Transverse colon (tissue), 4 donors: ENCODE measurements at regions not wholly inside any gene's neighbourhood (a gene's known extent, or its start where the extent isn't known, plus 50 kb on each side); places are given as distances from the start of the nearest gene placed in this dataset.

Experiments used
- DNase-seq: peaks from one replicate; pipeline ENCODE4 v3.0.0-alpha.2; 2019
- H3K27ac ChIP-seq, 4 donors: fragments of 200-600 bp; sonication (generic); 2 replicates each; pipeline ENCODE4 v1.5.1; 2016 to 2018; ENCODE audit warnings: inconsistent platforms in 4 of 4
- H3K27me3 ChIP-seq: fragments of 200-600 bp; sonication (generic); 2 replicates; pipeline ENCODE4 v1.5.1; 2017; ENCODE audit warnings: inconsistent platforms
- H3K36me3 ChIP-seq, 4 donors: fragments of 200-600 bp; sonication (generic); 2 replicates each; pipeline ENCODE4 v1.5.1; 2017 to 2019; ENCODE audit warnings: inconsistent platforms in 4 of 4
- H3K4me1 ChIP-seq, 4 donors: fragments of 200-600 bp; sonication (generic); 2 replicates each; pipeline ENCODE4 v1.5.1; 2017 to 2020; ENCODE audit warnings: inconsistent platforms in 4 of 4
- H3K4me3 ChIP-seq, 4 donors: fragments of 200-600 bp; sonication (generic); 1 replicate in 1 of 4; 2 replicates in 3 of 4; pipeline versions ENCODE4 v1.5.1 to v1.6.1; 2017 to 2019; ENCODE audit warnings: inconsistent platforms in 4 of 4
- H3K9me3 ChIP-seq, 2 donors: fragments of 200-600 bp; sonication (generic); 2 replicates each; pipeline ENCODE4 v1.5.1; 2017 to 2019; ENCODE audit warnings: inconsistent platforms in 2 of 2
- EP300 ChIP-seq: sonication (generic); formaldehyde crosslinking; IDR thresholded peaks from one replicate; pipeline ENCODE4 v1.6.1; 2017; ENCODE audit warnings: antibody characterized with exemption, low read depth
- POLR2A ChIP-seq: fragments of 450-650 bp; IDR thresholded peaks from one replicate; pipeline ENCODE4 v1.6.1; 2016; ENCODE audit warnings: antibody characterized with exemption, mild to moderate bottlenecking, moderate library complexity
- POLR2AphosphoS5 ChIP-seq, 3 donors: sonication (generic); formaldehyde crosslinking; IDR thresholded peaks; one replicate each; pipeline ENCODE4 v1.6.1; 2016; ENCODE audit warnings: antibody characterized with exemption in 3 of 3
- WGBS, 2 donors: methylation state at CpG; one replicate each; pipeline ENCODE4 v1.1.5; 2018; ENCODE audit warnings: low coverage in 1 of 2; 5-methylcytosine and 5-hydroxymethylcytosine counted together
- in situ Hi-C, 4 donors: fragments of 200-750 bp; cut with MboI; loops; one replicate each; pipeline versions ENCODE4 v1.15.0 to v1.15.1; 2017; ENCODE audit warnings: low sequenced_read_pairs in 3 of 4, low pct_ligation_motif_present in 1 of 4, low pct_unique_long_range_greater_than_20kb in 1 of 4
- intact Hi-C: fragments of 100-400 bp; cut with DNase I; formaldehyde crosslinking; loops from one replicate; pipeline ENCODE4 v1.15.1; 2023; ENCODE audit warnings: low total_unique reads
- TF ChIP-seq, protein P1 (sequence below), 5 experiments: fragments of 200-600 bp in 3 of 5; fragments of 450-650 bp in 2 of 5; sonication (generic) in 3 of 5; IDR thresholded peaks; 1 replicate in 2 of 5; 2 replicates in 3 of 5; pipeline ENCODE4 v1.5.1; 2016 to 2017; ENCODE audit warnings: antibody characterized with exemption in 5 of 5, inconsistent platforms in 3 of 5, mild to moderate bottlenecking in 2 of 5, moderate library complexity in 1 of 5

DNA sequence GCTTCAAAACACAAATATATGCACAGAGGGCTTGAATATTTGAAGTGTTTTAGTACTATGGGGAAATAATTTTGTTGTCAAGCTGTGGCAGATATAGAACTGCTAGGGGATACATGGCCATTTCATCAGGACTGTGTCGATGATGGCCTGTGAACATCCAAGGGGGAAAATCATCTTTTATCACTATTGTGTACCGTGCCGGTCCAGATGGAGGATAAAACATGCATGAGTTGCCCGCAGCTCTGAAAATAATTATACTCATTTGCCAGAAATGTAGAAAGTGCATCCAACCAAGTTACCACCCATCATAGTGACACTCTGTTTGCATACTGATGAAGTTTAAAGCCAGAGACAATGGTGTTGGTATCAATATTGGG lies 405.9 kb downstream of the ZSWIM6 start:
- TF ChIP-seq, protein P1, sequence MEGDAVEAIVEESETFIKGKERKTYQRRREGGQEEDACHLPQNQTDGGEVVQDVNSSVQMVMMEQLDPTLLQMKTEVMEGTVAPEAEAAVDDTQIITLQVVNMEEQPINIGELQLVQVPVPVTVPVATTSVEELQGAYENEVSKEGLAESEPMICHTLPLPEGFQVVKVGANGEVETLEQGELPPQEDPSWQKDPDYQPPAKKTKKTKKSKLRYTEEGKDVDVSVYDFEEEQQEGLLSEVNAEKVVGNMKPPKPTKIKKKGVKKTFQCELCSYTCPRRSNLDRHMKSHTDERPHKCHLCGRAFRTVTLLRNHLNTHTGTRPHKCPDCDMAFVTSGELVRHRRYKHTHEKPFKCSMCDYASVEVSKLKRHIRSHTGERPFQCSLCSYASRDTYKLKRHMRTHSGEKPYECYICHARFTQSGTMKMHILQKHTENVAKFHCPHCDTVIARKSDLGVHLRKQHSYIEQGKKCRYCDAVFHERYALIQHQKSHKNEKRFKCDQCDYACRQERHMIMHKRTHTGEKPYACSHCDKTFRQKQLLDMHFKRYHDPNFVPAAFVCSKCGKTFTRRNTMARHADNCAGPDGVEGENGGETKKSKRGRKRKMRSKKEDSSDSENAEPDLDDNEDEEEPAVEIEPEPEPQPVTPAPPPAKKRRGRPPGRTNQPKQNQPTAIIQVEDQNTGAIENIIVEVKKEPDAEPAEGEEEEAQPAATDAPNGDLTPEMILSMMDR (IDR thresholded peaks at IDR 0.05), result no peak
- no peak for TF ChIP-seq POLR2AphosphoS5 (IDR thresholded peaks at IDR 0.05)
- TF ChIP-seq EP300, result no peak
- no peak for TF ChIP-seq POLR2A
- in situ Hi-C loops (no loop called here), intact Hi-C loops (no loop called here)
- no peak overlapping the region for H3K4me3 ChIP-seq
- no peaks in the 10 kb centered on the region for H3K4me1 ChIP-seq
- no peak for DNase-seq
- no peaks in the 10 kb centered on the region for H3K36me3 ChIP-seq
- H3K9me3 ChIP-seq, result no peaks in the 10 kb centered on the region
- no peaks in the 10 kb centered on the region for H3K27me3 ChIP-seq
- no peak overlapping the region for H3K27ac ChIP-seq
- 99% methylated on average over 4 of the region's 4 CpGs; no CpG with 5 or more reads in 1 of the 2 donors for WGBS, 2 donors

DNA sequence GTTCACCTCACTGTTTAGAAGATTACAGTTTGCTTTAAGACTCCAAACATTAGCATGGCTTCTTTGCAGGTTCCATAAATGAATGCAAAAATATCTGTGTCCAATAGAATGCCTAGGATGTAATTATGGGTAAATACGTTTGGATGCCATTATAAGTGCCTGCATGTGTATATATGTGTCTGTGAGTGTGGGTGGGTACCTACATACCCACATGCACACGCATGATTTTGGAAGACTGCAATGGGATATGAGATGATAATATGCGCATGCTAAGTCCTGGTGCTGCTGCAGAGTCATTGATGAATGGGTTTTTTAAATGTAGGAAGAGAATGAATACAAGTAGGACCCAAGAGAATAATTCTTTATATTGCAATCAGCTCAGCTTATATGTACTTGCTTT lies 406.4 kb downstream of the ZSWIM6 start:
- Histone ChIP-seq H3K9me3 (no peaks in the 10 kb centered on the region), H3K4me3 (no peak overlapping the region), H3K4me1 (no peaks in the 10 kb centered on the region), H3K27me3 (no peaks in the 10 kb centered on the region), H3K27ac (no peak overlapping the region), H3K36me3 (no peaks in the 10 kb centered on the region)
- DNase-seq, result no peak
- intact Hi-C loops (no loop called here), in situ Hi-C loops (no loop called here)
- TF ChIP-seq, protein P1 (IDR thresholded peaks at IDR 0.05), result no peak
- no peak for TF ChIP-seq POLR2AphosphoS5 (IDR thresholded peaks at IDR 0.05)
- TF ChIP-seq EP300, result no peak
- no peak for TF ChIP-seq POLR2A
- whole genome bisulfite sequencing, 2 donors, result 91 to 92% methylated on average over 2 to 3 of the region's 3 CpGs

DNA sequence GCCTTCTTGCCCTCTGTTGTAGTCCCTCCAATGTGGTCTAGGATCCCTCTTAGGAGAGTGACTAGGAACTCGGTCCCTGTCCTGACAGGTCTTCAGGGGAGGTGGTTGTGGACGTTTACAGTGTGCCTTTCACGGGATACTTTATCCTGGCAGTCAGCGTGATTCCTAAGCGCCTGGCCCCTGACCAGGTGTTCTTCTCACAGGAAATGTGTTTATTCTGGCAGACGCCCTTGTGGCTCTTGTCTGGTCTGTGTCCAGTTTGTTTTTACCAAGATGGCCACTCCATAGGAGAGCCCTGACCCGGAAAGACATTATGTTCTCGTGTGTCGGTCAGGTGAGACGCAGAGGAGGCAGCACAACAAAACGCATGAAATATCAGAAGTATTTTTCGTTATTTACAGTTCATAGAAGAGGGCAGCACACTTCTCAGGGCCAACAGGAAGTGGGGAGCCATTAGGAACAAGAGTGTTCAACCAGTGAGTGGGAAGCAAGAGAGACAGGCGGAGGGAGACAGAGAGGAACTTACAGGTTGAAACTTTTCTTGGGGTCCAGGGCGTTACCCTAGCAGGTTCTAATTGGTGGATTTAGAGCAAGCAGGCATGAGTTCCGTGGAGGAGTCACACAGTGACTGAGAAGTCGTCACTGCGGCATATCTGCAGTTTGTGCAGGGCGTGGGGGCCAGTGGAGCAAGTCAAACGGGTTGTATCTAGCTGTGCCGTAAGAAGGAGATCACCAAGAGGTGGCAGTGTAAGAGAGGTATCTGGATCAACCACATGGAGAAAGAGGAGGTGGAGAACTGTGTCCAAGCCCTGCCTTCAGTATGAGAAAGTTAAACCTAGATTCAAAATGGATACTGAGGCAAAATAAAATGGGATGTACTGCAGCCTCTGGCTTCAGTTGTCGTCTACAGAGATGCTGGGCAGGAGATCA lies 412.9 kb downstream of the ZSWIM6 start:
- in situ Hi-C loops (no loop called here), intact Hi-C loops (no loop called here)
- DNase-seq, result no peak
- Histone ChIP-seq H3K4me1 (no peaks in the 10 kb centered on the region), H3K27ac (no peak overlapping the region), H3K36me3 (no peaks in the 10 kb centered on the region), H3K27me3 (no peaks in the 10 kb centered on the region), H3K9me3 (no peaks in the 10 kb centered on the region), H3K4me3 (no peak overlapping the region)
- WGBS, 2 donors, result 68 to 87% methylated on average over 14 to 21 of the region's 21 CpGs
- TF ChIP-seq EP300 (no peak), POLR2AphosphoS5 (IDR thresholded peaks at IDR 0.05) (no peak), POLR2A (no peak)
- TF ChIP-seq, protein P1 (IDR thresholded peaks at IDR 0.05), result no peak

DNA sequence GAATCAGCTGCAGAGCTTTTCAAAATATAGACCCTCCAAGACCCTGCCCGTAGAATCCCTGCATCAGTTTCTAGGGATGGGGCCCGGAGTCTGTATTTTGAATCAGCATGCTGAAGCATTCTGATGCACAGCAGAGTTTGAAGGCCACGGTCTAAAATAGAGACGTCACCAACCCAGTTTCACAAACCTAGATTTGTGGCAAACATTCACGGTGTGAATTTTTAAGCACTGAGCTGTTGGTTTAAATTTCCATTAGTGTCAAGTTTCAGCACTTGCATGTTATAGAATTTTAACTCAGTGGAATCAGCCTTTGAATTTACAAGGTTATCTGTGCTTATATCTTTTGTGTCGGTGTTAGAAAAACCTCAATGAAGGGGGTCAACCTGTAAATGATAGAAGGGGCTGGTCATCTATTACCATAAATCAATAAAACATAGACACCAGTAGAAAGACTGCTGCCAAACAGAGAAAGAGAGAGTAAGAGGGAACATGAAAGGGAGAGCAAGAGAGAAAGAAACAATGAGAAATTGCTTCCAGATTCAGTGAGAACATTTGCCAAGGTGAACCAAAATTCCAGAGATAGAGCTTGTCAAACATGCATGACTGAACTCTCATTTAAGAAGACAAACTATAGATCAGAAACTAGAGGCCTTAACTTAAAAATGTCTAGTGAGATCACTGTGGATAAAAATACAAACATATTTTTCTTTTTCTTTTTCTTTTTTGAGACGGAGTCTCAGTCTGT lies 414.9 kb downstream of the ZSWIM6 start:
- no peak for DNase-seq
- no peaks in the 10 kb centered on the region for H3K9me3 ChIP-seq
- H3K27me3 ChIP-seq, result no peaks in the 10 kb centered on the region
- in situ Hi-C loops (no loop called here), intact Hi-C loops (no loop called here)
- 83 to 90% methylated on average over 6 to 7 of the region's 7 CpGs for WGBS, 2 donors
- no peak overlapping the region for H3K4me3 ChIP-seq
- no peaks in the 10 kb centered on the region for H3K36me3 ChIP-seq
- no peak for TF ChIP-seq EP300
- TF ChIP-seq, protein P1 (IDR thresholded peaks at IDR 0.05), result no peak
- no peak for TF ChIP-seq POLR2AphosphoS5 (IDR thresholded peaks at IDR 0.05)
- TF ChIP-seq POLR2A, result no peak
- no peaks in the 10 kb centered on the region for H3K4me1 ChIP-seq
- H3K27ac ChIP-seq, result no peak overlapping the region
